Bronchial epithelial cell (primary cell): ENCODE measurements at regions not wholly inside any gene's neighbourhood (a gene's known extent, or its start where the extent isn't known, plus 50 kb on each side); places are given as distances from the start of the nearest gene placed in this dataset.

Experiments used
- DNase-seq: peaks from one replicate; pipeline ENCODE4 v3.0.0-alpha.2; 2010; ENCODE audit warnings: low read depth
- FAIRE-seq: peaks from 2 replicates; lab custom pipeline; 2011; peaks lifted over from hg19 to GRCh38; lab: Jason Lieb, UNC
- H3K27me3 ChIP-seq: 2 replicates; pipeline ENCODE4 v1.5.1; 2011; ENCODE audit warnings: low read length; ENCODE audit not compliant: control insufficient read depth, insufficient read depth
- H3K36me3 ChIP-seq: 2 replicates; pipeline ENCODE4 v1.5.1; 2011; ENCODE audit warnings: low read length; ENCODE audit not compliant: control insufficient read depth, insufficient read depth
- H3K4me3 ChIP-seq: 2 replicates; pipeline ENCODE4 v1.5.1; 2011; ENCODE audit warnings: mild to moderate bottlenecking, low read depth, low read length, control low read depth
- TF ChIP-seq, protein P1 (sequence below): IDR thresholded peaks from 2 replicates; pipeline ENCODE4 v1.5.1; 2011; ENCODE audit warnings: mild to moderate bottlenecking, moderate library complexity, low read length, control low read depth, inconsistent platforms; ENCODE audit not compliant: insufficient read depth, severe bottlenecking

DNA sequence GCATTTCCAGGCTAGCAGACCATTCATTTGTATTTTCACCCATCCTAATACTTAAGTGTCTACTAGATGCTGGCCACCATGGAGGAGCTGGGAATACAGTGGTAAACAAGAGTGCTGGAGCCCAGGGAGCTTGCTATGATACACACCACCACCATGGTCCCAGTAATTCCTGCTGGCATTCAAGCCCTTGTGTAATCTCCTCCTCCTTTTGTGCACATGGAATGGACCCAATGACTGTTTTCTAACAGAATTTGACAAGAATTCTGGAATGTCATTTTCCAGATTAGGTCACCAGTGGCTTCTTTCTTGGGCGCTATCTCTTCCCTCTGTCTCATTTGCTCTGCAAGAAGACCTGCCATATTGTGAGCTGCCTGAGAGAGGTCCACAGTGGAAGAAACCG is 552.0 kb downstream of the C6orf118 start:
- TF ChIP-seq, protein P1, sequence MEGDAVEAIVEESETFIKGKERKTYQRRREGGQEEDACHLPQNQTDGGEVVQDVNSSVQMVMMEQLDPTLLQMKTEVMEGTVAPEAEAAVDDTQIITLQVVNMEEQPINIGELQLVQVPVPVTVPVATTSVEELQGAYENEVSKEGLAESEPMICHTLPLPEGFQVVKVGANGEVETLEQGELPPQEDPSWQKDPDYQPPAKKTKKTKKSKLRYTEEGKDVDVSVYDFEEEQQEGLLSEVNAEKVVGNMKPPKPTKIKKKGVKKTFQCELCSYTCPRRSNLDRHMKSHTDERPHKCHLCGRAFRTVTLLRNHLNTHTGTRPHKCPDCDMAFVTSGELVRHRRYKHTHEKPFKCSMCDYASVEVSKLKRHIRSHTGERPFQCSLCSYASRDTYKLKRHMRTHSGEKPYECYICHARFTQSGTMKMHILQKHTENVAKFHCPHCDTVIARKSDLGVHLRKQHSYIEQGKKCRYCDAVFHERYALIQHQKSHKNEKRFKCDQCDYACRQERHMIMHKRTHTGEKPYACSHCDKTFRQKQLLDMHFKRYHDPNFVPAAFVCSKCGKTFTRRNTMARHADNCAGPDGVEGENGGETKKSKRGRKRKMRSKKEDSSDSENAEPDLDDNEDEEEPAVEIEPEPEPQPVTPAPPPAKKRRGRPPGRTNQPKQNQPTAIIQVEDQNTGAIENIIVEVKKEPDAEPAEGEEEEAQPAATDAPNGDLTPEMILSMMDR: no peak
- FAIRE-seq: no peak
- no peaks in the 10 kb centered on the region for H3K36me3 ChIP-seq

DNA sequence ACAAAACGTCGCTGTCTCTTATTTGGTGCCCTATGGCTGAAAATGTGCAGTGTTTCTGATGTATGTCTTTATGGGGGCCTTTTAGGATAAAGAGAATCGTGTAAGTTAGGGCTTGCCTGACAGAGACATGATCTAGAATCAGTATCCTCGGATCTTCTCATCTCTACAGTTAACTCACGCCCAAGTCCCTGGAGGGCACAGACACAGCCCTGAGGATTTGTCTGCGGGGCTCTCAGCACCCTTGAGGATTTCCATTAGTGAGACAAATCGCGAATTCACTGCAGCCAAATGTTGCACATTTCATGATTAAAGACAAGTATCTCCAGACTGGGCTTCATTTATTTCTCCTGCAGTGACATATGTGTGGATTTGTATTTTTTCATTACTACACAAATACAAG is 552.7 kb downstream of the C6orf118 start:
- no peak for FAIRE-seq
- TF ChIP-seq, protein P1: no peak
- Histone ChIP-seq H3K36me3 (no peaks in the 10 kb centered on the region), H3K27me3 (no peaks in the 10 kb centered on the region), H3K4me3 (no peak overlapping the region)
- DNase-seq: no peak

More for the DNA sequence above, 552.0 kb downstream of the C6orf118 start:
- Histone ChIP-seq H3K4me3 (no peak overlapping the region), H3K27me3 (no peaks in the 10 kb centered on the region)
- DNase-seq: no peak

DNA sequence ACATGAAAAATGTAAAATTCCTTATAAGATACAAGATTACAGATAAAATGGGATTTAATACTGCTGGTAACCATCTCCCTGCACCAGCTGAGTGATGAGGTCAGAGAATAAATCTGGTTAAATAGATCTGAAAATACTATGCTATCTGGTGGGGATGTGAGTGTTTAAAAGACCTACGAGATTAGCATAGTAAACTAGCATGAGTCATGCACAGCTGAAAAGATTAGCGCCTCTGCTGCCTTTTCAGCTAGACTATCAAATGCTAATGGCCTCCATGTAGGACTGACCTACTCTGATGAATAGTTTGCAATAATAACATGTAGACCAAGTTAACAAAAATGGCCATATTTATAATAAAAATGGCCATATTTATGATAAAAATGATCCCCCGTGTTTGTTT is 553.3 kb downstream of the C6orf118 start:
- Histone ChIP-seq H3K36me3 (no peaks in the 10 kb centered on the region), H3K27me3 (no peaks in the 10 kb centered on the region), H3K4me3 (no peak overlapping the region)
- TF ChIP-seq, protein P1: no peak
- FAIRE-seq: no peak
- peak; percentile 6 for DNase-seq

DNA sequence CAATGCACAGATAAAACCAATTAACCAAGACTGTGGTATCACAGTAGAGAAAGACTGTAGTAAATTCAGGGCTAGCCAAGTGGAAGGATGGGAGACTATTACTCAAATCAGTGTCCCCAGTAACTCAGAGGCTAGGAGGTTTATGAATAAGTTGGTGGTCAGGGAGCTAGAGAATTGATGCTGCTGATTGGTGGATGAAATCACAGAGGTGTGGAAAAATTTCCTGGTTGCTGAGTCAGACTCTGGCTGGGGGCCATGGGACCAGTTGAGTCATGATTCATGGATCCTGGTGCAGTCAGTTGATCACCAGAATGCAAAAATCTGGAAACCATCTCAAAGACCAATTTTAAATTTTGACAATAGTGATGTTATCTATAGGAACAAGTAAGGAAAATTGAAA is 555.9 kb downstream of the C6orf118 start:
- Histone ChIP-seq H3K4me3 (no peak overlapping the region), H3K36me3 (no peaks in the 10 kb centered on the region), H3K27me3 (no peaks in the 10 kb centered on the region)
- FAIRE-seq (no peak), DNase-seq (peak; percentile 87)
- TF ChIP-seq, protein P1: no peak

DNA sequence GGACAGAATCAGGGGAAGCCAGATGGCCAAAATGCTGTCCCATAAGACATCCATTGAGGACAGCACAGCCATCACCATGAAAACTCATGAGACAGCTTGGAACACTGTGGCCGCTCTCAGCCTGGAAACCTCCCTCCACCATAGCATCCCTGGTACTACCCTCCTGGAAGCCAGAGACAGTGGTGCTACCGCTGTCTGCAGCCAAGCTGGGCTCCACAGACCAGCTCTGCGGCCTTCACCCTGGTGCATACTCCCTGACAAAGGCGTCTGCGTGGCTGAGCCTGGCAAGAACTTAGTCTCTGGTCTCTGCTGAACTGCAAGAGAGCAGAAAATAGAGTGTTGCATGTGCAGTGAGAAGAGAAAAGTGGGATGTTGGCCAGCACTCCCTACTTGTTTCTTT is 558.0 kb downstream of the C6orf118 start:
- TF ChIP-seq, protein P1: no peak
- no peak for FAIRE-seq
- Histone ChIP-seq H3K36me3 (no peaks in the 10 kb centered on the region), H3K27me3 (no peaks in the 10 kb centered on the region), H3K4me3 (no peak overlapping the region)
- DNase-seq: no peak

DNA sequence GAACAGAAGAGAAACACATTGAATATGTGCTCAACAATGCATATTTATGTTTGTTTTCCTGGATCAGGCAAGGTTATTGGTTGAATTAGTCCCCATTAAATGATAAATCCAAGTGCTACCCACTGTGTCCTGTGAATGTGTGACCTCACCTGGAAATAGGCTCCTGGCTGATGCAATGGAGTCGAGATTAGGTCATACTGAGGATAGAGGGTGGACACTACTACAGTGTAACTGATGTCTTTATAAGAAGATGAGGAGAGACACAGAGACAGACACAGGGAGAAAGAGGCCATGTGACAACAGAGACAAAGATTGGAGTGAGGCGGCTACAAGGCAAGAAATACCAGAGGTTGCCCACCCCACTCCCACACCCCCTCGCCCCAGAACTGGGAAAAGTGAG is 559.3 kb downstream of the C6orf118 start:
- DNase-seq (no peak), FAIRE-seq (no peak)
- no peak overlapping the region for H3K4me3 ChIP-seq
- TF ChIP-seq, protein P1: no peak
- H3K27me3 ChIP-seq: no peaks in the 10 kb centered on the region
- H3K36me3 ChIP-seq: no peaks in the 10 kb centered on the region
